Cerebellar cortex (tissue), 1 donor: ENCODE measurements at regions not wholly inside any gene's neighbourhood (a gene's known extent, or its start where the extent isn't known, plus 50 kb on each side); places are given as distances from the start of the nearest gene placed in this dataset.

Source experiments
- DNase-seq: peaks from one replicate; pipeline ENCODE4 v3.0.0-alpha.2; 2015; ENCODE audit warnings: low spot score

DNA sequence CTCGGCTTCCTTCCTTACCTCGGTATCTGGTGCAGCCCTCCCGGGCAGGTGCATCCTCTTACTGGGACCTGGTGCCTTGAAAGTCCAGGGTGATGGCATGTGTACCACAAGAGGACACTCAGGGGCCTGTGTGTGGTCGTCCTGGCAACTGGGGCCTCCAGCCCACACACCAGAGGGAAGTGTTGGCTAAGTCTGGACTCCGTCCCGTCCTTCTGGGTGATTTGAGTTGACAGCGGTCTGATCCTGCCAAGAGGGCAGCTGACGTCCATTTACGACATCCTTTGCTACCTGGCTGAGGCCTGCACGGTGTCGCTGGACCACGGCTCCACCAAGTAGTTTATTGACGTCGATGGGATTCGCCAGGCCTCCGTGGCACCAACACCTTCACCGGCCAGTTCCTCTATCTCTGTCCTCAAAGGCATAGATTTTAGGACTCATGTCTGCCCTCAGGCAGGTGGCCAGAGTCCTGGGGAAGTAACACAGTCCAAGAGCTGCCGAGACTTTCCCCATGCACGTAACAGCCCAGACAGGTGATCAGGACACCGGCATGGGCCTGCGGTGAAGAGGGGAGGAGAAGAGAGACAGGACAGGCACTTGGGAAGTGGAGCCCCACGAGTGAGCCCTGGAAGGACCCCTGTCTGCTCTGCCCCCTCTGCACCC is 186.0 kb upstream of the HDAC4 start:
- peak; percentile 42 for DNase-seq

DNA sequence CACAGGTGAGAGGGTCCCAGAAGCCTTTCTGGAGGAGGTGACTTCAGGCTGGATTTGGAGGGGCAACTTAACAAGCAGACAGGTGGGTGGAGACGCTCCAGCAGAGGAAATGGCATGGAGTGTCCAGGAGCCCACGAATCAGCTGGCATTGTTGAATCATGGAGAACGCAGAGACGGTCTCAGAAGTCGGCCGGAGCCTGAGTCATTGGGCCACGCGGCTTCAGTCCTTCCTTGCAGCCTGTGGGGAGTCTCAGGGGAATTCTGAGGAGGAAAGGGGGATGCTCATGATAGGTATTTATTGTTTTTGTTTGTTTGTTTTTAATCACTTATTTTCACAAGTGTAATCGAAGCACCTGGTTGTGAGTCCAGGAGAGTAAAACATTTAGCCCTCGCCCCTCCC is 184.6 kb upstream of the HDAC4 start:
- DNase-seq, result no peak

DNA sequence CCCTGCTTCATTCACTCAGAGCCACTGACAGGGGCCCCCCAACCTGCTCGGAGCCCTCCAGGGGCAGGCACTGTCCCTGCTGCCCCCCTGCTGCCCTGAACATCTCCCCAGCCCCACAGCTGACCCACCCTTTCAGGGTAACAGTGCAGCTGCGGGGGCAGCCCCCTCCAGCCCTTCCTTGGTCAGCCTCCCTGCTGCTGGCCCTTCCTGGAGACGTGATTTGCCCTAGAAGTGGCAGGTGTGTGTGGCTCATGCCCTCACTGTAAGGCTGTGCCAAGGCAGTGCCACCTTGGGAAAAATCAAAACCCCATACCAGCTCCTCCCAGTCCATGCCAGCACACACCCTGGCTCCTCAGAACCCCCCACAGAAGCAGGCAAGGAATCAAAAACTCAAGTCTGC is 184.2 kb upstream of the HDAC4 start:
- DNase-seq, result no peak

DNA sequence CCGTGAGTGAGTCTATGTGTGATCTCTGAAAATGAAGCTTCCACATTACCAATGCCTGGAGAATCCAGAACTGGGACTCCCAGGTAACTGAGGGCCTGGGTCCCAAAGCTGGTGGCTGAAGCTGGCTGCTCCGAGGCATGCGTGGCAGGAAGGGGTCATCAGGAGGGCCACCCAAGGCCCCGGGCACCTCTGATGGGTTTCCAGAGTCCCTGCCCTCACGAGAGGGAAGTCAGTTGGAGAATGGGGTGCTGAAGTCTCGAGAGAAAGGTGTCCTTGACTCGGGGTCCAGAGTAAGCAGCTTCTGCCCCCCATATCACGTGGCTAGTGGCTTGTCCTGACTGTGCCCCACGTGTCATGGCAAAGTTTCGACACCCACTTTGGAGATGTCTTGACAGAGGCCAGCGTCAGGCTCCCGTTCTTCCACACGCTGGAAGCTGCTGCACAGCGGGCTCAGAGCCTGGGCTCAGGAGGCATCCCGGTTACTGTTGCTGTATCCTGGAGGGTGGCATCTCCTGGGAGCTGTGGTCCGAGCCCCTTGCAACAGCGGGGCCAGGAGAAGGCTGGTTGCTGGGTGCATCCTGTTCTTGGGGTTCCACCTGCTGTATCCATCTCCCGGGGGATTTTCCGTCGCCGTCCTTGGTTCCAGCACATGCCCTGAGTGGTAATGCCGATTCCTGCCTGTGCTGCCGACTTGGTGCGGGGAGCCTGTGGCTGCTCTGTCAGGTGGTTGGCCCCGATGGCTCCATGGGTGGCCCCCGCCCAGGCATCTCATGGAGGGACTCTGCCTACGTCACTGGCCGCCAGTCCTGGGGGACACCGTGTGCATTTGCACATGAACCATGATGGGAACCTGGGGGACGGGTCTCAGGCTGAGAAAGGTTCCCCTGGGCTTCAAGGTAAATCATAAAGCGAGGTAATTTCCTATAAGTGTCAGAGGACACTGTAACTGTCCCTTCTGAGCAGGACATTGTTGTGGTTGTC is 183.3 kb upstream of the HDAC4 start:
- DNase-seq, result no peak

DNA sequence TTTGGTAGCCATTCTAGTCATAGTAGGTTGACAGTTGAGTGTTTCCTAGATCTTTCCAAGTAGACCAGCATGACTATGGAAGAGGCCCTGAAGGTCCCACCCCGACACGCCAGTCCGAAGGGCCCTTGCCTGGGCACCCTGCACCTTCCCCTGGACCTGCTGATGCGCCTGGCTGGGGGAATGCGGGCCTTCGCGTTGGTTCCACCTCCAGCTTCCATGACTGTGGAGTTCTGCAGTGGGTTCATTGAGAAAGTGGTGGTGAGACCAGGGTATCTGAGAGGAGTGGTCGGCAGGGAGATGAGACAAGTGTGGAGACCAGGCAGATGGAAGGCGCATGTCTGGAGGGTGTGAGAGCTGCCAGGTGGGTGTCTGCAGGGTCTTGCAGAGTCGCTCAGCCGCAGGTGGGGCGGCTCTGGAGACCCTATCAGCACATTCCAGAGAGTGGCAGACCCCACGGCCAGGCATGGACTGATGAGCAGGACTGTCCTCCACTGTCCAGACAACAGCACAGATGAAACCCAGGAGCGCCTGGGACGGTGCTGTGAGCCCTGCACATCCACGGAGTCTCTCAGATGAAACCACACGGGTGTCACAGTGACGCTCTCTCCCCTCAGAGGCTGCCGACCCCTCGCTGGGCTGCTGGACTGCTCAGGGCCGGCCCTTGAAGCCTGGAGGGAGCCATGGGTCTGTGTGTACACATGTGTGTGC is 182.5 kb upstream of the HDAC4 start:
- DNase-seq, result no peak

DNA sequence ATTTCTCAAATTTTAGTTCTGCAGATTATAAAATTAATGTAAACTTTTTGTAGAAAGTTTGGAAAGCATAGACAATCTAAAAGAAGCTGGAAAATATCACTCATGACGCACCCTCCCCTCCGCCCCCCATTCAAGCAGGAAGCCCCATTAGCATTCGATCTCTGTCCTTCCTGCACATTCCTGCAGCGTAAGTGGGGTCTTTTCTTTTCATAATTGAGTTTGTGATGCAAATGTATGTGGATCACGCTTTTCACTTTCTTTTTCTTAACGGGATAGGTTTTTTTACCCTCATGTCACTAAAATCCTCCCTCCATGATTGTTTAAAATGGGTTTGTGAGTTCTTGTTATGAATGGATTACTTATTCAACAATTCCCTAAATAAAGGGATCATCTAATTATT is 181.7 kb upstream of the HDAC4 start:
- no peak for DNase-seq

DNA sequence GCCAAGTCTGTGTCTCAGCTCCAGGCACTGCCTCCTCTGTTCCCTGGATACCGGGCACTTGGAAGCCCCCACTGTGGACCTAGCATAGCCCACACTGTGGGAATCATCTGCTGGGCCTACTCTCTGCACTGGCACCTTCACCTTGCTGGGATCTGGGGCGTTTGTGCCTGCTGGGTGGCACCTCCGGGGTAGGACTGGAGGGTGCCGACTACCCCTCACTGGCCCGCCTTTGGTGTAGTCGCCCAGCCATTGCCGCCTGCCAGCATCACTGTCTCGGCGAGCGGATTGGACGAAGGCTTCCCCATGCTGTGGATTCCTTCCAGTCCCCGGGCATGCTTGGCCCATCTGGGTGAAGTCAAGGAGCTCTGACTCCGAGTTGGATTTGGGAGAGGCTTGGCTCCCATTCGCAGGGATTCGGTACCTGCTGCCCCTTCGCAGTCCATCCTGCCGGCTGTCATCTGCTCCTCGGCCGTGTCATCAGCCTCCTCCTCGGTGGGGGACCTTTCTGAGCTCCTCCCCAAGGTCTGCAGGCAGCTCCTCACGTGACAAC is 180.6 kb upstream of the HDAC4 start:
- peak; percentile 5 for DNase-seq

DNA sequence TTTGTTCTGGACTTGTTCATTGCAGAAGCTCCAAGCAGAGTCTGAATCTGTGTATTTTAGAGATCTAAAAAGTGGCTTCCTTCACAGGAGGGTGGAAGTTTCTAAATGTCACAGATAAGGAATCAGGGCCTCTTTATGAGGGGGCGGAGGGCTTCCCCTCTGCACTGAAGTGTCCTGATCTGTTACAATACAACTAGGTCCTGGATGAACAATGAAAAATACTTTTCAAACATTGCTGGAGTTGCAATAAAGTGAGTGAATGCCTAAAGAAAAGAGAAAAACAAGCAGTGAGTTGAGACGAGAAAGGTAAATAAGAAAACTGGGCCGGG is 179.3 kb upstream of the HDAC4 start:
- no peak for DNase-seq

DNA sequence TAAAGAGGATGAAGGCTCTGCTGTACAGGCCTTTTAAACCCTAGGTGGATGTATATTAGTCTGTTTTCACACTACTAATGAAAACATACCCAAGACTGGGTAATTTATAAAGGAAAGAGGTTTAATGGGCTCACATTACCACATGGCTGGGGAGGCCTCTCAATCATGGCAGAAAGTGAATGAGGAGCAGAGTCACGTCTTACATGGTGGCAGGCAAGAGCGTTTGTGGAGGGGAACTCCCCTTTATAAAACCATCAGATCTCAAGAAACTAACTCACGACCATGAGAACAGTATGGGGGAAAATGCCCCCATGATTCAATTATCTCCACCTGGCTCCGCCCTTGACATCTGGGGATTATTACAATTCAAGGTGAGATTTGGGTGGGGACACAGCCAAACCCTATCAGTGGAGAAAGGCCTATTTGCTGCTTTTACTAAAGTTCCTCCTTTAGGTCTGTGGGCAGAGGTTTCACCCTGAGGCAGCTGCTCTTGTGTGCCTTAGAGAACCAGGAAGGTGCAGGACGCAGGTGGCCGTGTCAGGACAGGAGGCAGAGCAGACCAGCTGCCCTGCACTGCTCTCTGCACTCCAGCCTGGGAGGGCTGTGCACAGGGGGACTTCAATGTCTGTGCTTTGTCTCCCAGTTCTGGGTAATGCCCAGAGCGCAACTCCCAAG is 178.8 kb upstream of the HDAC4 start:
- DNase-seq, result no peak

DNA sequence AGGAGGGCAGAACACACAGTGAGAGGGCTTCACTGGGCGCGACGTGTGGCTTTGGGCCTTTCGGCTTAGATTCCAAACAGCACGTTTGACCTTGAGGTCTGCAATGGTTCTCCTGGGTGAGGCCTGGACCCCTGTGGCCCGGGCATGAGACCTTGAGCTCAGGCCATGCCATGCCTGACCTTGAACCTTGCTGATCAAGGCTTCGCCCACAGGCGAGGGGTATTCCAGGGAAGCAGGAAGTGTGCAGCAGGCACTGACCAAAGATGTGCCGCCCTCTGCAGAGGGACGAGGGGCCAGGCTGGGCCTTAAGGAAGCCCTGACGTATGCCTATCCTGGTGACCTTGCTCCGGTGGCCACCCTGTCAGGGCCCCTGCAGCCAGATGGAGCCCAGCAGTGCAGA is 178.3 kb upstream of the HDAC4 start:
- DNase-seq, result no peak

DNA sequence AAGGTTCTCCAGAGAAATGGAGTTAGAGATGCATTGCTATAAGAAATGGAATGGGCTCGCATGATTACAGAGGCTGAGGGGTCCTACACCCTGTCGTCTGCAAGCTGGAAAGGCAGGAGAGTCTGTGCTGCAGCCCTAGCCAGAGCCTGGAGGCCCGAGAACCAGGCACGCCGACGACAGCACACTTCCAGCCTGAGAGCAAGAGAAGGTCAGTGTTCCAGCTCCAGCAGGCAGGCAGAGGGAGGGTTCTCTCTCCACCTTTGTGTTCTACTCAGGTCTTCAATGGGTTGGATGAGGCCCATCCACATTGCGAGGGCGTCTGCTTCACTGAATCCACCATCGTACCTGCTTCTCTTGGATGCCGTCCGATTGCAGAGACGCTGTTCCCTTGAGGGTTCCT is 177.6 kb upstream of the HDAC4 start:
- no peak for DNase-seq

DNA sequence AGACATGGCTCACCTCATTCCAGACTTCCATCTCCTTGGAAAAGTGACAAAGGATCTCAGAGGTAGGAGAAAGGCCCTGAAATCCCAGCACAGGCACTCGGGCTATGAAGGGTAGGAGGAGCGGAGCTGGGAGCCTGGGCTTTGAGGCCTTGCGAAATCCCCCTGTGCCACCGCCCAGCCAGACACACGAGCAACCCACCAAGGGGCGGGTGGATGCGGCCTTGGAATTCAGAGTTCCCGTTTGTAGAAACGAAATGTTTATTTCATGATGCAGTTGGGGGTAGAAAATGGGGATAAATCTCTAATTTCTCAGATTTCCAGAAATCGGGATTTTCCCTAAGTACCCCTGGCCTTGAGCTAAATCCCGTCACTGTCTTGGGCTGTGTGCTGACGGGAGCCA is 177.1 kb upstream of the HDAC4 start:
- DNase-seq, result no peak

DNA sequence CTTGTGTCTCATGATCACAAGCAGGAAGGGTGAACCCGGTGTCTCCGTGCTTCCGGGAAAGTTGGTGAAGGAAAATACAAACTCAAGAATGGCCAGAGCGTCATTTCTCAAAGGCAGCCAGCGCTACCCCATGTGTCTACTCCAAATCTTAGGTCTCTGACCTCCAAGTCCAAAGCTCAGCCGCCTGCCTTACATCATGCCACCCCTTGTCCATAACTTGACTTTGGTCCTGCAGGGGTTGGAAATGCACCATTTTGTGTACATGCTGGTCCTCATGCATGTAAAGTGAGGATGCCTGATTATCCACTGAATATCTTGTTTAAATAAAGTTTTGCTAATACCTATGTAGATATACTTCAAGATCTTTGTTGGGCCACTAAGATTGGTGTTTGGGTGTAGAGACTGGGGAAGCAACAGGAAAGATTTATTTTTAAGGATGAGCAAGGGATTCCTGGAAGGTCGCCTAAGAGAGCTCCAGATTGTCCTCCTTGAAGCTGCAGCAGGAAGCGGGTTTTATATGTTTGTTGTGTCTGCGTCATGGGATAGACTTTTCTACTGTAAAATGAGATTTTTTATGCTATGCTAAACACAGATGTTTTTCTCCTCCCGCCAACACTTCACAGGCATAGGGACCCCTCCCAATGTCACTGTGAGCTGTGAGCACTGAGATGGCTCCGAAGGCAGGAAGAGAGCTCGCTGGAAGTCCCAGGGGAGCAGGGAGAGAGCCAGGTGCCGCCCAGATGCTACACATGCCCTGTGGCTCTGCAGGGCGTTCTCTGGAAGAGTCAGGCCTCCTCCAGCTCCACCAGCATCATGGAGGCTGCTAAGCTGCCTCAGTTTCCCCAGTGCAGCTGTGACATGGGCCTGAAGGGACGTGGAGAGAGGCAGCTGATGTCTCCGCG is 176.2 kb upstream of the HDAC4 start:
- DNase-seq, result no peak

DNA sequence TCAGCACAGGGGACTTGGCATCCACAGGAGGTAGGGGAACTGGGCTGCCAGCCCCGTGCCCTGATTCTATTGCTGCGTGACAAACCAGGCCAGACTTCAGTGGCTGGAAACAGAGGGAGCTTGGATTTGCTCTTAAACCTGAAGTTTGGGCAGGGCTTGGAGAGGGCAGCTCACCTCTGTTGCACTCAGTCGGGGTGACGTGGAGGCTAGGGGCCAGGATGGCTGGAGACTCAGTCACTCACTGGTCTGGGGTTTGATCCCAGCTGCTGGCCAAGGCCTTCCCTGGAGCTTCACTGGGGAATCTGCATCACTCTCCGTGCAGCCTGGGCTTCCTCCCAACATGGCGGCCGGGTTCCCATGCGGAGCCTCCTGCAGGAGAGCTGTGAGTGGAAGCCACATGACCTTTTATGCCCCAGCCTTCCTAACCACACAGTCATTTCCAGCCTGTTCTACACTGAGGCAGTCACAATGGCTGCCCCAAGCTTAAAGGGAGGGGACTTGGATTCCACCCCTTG is 175.2 kb upstream of the HDAC4 start:
- no peak for DNase-seq

DNA sequence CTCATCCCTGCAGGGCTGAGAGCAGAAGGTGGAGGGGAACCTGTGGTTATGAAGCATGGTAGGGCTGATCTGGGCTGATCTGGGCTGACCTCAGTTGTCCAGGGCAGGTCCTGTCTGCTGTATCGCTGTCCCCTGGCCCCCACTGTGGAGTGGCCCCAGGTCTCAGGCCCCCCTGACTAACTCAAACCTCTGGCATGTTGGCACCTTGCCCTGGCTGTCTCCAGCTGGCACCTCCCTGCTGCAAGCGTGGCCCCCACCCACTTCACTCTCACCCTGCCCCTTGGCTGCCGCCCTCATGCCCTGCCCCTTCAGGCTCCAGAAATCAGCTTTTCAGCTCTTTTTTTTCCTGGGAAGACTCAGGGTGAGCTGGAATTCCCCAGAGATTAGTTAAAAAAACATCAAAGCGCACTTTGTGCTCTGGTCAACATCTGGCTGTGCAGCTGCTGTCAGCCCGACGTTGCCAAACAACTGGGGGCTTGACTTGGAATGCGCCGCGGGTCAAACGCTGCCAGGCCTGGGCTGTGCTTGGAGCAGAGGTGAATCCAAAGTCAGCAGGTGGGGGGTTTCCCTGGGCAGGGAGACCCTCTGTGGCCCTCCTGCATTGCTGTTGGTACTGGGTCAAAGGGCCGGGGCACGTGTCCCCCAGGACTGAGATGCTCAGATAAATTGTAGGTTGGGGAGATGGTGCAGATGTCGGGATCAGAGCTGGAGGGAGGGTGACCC is 173.8 kb upstream of the HDAC4 start:
- no peak for DNase-seq

DNA sequence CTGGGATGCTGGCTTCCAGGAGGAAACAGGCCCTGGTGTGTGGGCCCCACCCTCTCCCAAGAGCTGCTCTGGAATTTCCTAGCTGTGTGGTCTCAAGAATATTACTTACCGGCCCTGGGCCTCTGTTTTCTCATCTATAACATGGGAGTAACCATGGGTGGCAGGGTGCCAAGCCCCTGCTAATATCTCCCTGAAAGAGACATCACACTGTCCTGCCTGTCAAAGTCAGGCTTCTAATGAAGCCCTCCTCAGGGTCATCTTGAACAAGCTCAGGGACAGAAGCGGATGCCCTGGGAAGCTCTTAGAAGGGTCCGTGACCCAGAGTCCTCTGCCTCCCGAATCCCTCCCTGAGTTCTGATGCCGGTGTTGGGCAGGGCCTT is 173.2 kb upstream of the HDAC4 start:
- no peak for DNase-seq

DNA sequence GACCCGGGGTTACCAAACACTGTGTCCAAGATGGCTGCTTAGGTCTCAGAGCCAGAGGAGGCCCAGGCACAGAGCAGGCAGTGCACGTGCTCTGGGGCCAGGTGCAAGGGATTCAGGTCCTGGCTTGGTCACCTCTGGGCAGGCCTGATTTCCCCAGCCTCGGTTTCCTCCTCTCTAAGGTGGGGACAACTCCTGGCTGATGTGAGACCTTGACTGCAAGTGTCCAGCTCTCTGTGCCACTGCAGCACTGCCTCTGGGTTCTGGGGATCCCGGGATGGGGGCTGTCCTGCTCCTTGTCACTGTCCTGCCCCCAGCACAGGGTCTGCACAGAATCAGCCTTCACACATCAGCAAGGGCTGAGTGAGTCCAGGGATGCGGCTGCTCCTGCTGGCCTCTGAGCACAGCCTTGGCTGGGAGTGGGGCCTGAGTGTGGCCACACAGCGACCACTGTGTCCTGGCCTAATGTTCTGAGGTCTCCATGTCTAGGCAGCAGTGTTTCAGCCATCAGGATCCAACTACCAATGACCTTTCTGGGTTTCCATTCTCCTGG is 170.2 kb upstream of the HDAC4 start:
- no peak for DNase-seq

DNA sequence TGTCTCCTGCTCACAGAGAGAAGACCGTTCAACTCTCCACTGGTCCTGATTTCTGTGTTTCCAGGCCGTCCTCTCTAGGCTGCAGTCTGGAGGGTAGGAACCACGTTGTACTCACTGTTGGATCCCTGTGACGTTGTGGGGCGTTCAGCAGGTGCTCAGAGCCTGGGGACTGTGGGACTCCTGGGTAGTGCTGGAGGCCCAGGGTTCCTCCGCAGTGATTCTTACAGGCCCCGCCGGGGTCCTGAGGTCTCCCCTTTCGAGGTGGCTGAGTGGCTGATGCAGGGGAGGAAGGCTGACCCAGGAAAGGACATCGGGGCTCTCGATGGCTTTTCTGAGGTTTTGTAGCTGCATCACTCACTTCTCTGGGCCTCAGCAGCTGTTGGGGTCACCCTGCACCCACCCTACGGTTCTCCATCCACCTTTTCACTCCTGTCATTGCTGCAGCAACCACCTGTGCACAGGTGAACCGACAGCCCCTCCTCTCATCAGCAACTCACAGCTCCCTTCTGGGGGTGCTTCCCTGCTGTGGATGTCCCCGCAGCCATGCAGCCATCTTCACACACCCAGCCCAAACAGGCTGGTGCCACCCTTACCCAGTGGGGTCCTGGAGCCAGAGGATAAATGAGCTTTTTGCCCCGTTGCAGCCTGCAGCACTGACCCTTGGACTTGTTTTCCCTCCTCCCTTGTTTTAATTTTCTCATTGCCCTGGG is 169.6 kb upstream of the HDAC4 start:
- DNase-seq, result no peak

DNA sequence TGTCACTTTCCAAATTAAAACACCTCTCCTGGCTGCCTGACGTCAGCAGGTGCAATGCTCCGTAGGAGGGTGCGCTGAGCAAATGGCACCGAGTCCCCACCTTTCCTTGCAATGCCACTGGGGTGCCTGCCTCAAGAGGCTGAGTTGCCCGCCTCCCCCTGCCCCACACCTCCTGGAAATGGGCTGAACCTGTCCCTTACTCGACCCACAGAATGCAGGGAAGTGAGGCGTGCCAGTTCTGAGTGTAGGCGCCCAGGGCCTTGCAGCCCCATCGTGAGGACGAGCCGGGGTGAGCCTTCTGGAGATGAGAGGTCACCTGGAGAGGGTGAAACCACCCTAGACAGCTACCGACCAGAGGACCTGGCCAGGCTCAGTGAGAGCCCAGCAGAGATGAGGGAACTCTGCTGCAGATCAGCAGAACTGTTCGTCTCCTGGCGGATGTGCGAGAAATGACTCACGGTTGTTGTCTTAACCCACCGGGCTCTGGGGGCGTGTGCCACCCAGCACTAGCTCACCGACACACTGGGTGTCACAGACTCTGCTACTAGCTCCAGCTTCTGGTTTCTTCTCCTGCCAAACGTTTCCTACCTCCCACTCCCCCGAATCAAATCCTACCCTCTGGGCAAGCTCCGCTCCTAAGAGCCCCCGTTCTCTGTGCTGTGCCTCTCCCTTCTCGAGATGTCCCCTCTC is 168.7 kb upstream of the HDAC4 start:
- no peak for DNase-seq
